RWPE2 (cell line): ENCODE measurements at regions not wholly inside any gene's neighbourhood (a gene's known extent, or its start where the extent isn't known, plus 50 kb on each side); places are given as distances from the start of the nearest gene placed in this dataset.
"Not testable (repeated sequence)": the region's sequence is repeated elsewhere in the genome, so short reads cannot be mapped to it uniquely, and the experiment has no call there.

Experiments used
- ATAC-seq: fragments of 200-7000 bp; cut with Tn5 transposase; 3 replicates; pipeline ENCODE4 v1.9.1; 2021; ENCODE audit warnings: low read depth
- DNase-seq: peaks from one replicate; pipeline ENCODE4 v3.0.0-alpha.2; 2020; ENCODE audit warnings: low spot score
- H3K27ac ChIP-seq: fragments of 450-650 bp; 2 replicates; pipeline ENCODE4 v1.5.1; 2017; ENCODE audit warnings: mild to moderate bottlenecking; ENCODE audit not compliant: poor library complexity, severe bottlenecking
- H3K27me3 ChIP-seq: fragments of 250-450 bp; sonication (Bioruptor Pico); 2 replicates; pipeline ENCODE4 v1.5.1; 2021; ENCODE audit warnings: mild to moderate bottlenecking, moderate library complexity; ENCODE audit not compliant: insufficient read depth, poor library complexity, severe bottlenecking
- H3K36me3 ChIP-seq: fragments of 250-450 bp; sonication (Bioruptor Pico); 2 replicates; pipeline ENCODE4 v1.5.1; 2020; ENCODE audit warnings: low read depth, mild to moderate bottlenecking, moderate library complexity
- H3K4me1 ChIP-seq: fragments of 250-450 bp; sonication (Bioruptor Pico); 2 replicates; pipeline ENCODE4 v1.5.1; 2021; ENCODE audit warnings: mild to moderate bottlenecking, moderate library complexity; ENCODE audit not compliant: insufficient read depth, poor library complexity, severe bottlenecking
- H3K4me3 ChIP-seq: fragments of 250-450 bp; sonication (Bioruptor Pico); 2 replicates; pipeline ENCODE4 v1.5.1; 2021; ENCODE audit warnings: mild to moderate bottlenecking, moderate library complexity; ENCODE audit not compliant: severe bottlenecking
- H3K9me3 ChIP-seq: fragments of 250-450 bp; sonication (Bioruptor Pico); 2 replicates; pipeline ENCODE4 v1.5.1; 2021; ENCODE audit warnings: mild to moderate bottlenecking, moderate library complexity; ENCODE audit not compliant: severe bottlenecking
- TF ChIP-seq, protein P1 (sequence below): fragments of 450-650 bp; IDR thresholded peaks from one replicate; pipeline ENCODE4 v1.5.1; 2017; ENCODE audit warnings: mild to moderate bottlenecking, moderate library complexity; ENCODE audit not compliant: poor library complexity, severe bottlenecking

DNA sequence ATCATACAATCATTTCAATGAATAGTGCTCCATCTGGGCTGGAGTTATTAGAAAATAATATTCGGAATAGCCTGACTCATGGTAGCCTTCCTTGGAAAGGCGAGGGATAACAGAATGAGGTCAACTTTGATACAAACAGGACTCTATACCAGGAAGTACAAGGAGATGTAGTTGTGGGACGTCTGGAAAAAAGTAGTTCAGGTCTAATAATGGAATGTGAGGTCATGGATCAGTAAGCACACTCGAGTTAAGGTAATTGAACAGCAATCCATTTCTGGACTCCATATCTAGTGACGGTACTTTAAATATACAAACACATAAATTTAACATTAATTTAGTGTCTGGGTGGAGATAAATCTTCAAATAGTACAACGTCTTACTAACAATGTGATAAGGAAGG is 1204.0 kb upstream of the ADGRB3 start:
- Histone ChIP-seq H3K4me3 (no peak overlapping the region), H3K27me3 (no peaks in the 10 kb centered on the region), H3K4me1 (no peaks in the 10 kb centered on the region), H3K27ac (no peak overlapping the region), H3K36me3 (no peaks in the 10 kb centered on the region), H3K9me3 (no peaks in the 10 kb centered on the region)
- TF ChIP-seq, protein P1, sequence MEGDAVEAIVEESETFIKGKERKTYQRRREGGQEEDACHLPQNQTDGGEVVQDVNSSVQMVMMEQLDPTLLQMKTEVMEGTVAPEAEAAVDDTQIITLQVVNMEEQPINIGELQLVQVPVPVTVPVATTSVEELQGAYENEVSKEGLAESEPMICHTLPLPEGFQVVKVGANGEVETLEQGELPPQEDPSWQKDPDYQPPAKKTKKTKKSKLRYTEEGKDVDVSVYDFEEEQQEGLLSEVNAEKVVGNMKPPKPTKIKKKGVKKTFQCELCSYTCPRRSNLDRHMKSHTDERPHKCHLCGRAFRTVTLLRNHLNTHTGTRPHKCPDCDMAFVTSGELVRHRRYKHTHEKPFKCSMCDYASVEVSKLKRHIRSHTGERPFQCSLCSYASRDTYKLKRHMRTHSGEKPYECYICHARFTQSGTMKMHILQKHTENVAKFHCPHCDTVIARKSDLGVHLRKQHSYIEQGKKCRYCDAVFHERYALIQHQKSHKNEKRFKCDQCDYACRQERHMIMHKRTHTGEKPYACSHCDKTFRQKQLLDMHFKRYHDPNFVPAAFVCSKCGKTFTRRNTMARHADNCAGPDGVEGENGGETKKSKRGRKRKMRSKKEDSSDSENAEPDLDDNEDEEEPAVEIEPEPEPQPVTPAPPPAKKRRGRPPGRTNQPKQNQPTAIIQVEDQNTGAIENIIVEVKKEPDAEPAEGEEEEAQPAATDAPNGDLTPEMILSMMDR: no peak
- ATAC-seq: no peak
- no peak for DNase-seq

DNA sequence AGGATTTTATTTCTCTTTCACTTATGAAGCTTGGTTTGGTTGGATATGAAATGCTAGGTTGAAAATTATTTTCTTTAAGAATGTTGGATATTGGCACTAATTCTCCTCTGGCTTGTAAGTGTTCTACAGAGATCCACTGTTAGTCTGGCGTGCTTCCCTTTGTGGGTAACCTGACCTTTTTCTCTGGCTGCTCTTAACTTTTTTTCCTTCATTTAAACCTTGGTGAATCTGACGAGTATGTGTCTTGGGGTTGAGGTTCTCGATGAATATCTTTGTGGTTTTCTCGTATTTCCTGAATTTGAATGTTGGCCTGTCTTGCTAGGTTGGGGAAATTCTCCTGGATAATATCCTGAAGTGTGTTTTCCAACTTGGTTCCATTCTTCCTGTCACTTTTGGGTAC is 1208.4 kb upstream of the ADGRB3 start:
- not testable (repeated sequence) for H3K36me3 ChIP-seq, H3K9me3 ChIP-seq, H3K4me1 ChIP-seq, H3K4me3 ChIP-seq, ATAC-seq, DNase-seq, H3K27me3 ChIP-seq, H3K27ac ChIP-seq

DNA sequence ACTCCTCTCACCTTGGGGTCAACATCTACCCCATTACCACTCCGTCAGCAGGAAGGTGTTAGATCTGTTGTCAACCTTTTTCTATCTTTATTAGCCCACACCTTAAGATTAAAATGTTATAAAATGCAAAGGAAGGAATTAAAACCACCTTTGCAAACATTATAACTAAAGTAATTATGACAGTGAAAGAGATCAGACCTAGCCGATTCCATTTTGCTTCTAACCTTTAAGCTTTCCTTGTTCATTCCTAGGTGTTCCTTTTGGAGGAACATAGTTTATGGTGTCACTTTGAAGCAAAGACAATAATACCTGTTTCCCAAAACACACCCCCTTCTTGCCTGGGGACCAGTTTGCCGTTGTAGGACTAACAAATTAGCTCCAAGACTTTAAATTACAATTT is 1223.0 kb upstream of the ADGRB3 start:
- no peak overlapping the region for H3K27ac ChIP-seq
- TF ChIP-seq, protein P1: no peak
- no peak for DNase-seq
- no peak overlapping the region for H3K4me3 ChIP-seq
- H3K27me3 ChIP-seq: no peaks in the 10 kb centered on the region
- no peaks in the 10 kb centered on the region for H3K36me3 ChIP-seq
- ATAC-seq: no peak
- no peaks in the 10 kb centered on the region for H3K4me1 ChIP-seq
- no peaks in the 10 kb centered on the region for H3K9me3 ChIP-seq

GRCh38 chr6:67411036-67411435 is 1224.0 kb upstream of the ADGRB3 start:
- ATAC-seq (peak; percentile 49; the same call in 1 of the 3 replicates), DNase-seq (no peak)
- TF ChIP-seq, protein P1: no peak
- Histone ChIP-seq H3K36me3 (no peaks in the 10 kb centered on the region), H3K4me1 (no peaks in the 10 kb centered on the region), H3K9me3 (no peaks in the 10 kb centered on the region), H3K4me3 (no peak overlapping the region), H3K27ac (no peak overlapping the region), H3K27me3 (no peaks in the 10 kb centered on the region)

DNA sequence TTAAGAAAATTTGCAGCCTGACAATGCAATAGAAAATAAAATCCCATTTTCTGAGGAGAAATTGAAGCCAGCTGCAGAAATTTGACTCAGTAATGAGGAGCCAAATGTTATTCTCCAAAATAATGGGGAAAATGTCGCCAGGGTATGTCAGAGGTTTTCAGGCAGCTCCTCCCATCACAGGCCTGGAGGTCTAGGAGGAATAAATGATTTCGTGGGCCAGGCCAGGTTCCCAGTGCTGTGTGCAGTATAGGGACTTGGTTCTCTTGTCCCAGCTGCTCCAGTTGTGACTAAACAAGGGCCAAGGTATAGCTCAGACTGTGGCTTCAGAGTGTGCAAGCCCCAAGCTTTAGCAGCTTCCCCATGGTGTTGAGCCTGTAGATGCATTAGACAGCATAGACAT is 1240.8 kb upstream of the ADGRB3 start:
- ATAC-seq (no peak), DNase-seq (no peak)
- Histone ChIP-seq H3K4me1 (no peaks in the 10 kb centered on the region), H3K27ac (no peak overlapping the region), H3K4me3 (no peak overlapping the region), H3K36me3 (no peaks in the 10 kb centered on the region), H3K27me3 (no peaks in the 10 kb centered on the region), H3K9me3 (no peaks in the 10 kb centered on the region)
- TF ChIP-seq, protein P1: no peak

- H3K27ac ChIP-seq: no peak overlapping the region
- ATAC-seq: no peak
- H3K4me3 ChIP-seq: no peak overlapping the region
- DNase-seq: no peak
- TF ChIP-seq, protein P1: no peak
- no peaks in the 10 kb centered on the region for H3K4me1 ChIP-seq
- H3K36me3 ChIP-seq: no peaks in the 10 kb centered on the region
- no peaks in the 10 kb centered on the region for H3K9me3 ChIP-seq
- no peaks in the 10 kb centered on the region for H3K27me3 ChIP-seq
These were observed 1241.7 kb upstream of the ADGRB3 start for GRCh38 chr6:67393356-67393755.
